GM18909 (cell line): ENCODE measurements at regions not wholly inside any gene's neighbourhood (a gene's known extent, or its start where the extent isn't known, plus 50 kb on each side); places are given as distances from the start of the nearest gene placed in this dataset.
"Not testable (repeated sequence)": the region's sequence is repeated elsewhere in the genome, so short reads cannot be mapped to it uniquely, and the experiment has no call there.

Experiments used
- ATAC-seq: cut with Tn5 transposase; IDR thresholded peaks from one replicate; pipeline ENCODE4 v1.9.1; 2021; ENCODE audit warnings: mild to moderate bottlenecking; ENCODE audit not compliant: unreplicated experiment, poor library complexity

- ATAC-seq = no peak
Observed at GRCh38 chr6:6474170-6474920, 114.2 kb upstream of the LY86 start.

DNA sequence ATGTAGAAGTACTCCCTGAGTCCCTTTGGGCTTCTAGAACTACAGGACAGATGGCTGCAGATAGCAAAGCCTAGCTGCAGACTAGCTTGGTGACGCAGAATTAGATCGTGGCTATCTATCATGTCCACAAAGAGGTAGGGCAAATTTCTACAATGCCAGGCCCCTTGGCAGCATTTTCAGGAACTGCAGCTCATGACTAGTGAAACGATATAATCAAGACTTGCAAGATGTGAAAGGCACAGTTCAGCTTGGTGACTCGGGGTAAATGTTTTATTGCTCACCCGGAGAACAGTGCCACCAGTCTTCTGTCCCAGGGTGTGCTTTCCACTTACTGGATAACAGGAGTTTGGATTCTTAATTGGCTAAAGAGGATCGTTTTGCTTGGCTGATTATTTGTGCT, 108.7 kb upstream of the LY86 start:
- no peak for ATAC-seq

- ATAC-seq = no peak
Observed at GRCh38 chr6:6482256-6482655, 106.3 kb upstream of the LY86 start.

- ATAC-seq = no peak
Observed at GRCh38 chr6:6483168-6483567, 105.4 kb upstream of the LY86 start.

DNA sequence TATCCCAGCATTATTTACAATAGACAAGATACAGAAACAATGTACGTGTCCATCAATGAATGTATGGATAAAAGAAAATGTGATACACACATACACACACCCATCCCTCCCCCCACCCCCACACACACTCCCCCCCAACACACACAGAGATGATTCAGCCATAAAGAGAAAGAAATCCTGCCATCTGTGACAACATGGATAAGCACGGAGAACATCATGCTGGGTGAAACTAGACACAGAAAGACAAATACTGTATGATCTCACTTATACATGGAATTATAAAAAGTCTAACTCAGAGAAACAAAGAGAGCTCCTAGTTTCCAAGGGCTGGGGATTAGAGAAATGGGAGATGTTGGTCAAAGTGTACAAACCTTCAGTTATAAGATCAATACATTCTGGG, 104.8 kb upstream of the LY86 start:
- no peak for ATAC-seq

DNA sequence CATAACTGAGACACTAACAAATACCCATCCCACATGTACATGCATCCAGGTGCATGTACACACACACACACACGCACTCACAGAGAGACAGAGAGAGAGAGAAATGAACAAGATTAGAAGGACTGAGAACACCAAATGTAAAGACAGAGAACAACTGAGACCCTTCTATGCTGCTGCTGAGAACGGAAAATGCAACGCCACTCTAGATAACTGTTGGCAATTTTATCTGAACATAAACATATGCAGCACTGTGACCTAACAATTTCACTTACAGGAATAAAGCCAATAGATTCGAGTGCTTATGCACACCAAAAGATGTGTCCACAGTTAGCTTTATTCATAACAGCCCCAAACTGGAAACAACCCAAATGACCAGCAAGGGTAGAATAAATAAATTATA, 103.8 kb upstream of the LY86 start:
- no peak for ATAC-seq

GRCh38 chr6:6486595-6486994, 101.9 kb upstream of the LY86 start:
- no peak for ATAC-seq

GRCh38 chr6:6491761-6492160, 96.8 kb upstream of the LY86 start:
- no peak for ATAC-seq

DNA sequence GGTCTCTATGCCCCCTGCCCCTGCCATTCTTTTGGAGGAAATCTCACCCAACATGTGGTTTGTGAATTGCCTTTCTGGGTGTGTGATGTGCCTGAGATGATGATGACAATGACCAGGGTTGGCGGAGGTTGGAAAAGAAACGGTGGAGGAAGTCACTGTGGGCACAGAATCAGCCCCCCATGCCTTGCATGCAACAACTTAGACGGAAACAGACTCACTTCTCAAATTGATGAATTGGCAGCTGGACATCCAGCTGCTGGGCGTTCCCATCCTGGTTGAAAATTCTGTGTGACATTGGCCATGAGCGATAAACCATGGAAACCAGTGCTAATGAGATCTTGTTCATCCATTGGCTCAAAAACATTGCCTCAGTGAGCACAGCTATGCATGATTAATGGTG, 95.8 kb upstream of the LY86 start:
- ATAC-seq = no peak

DNA sequence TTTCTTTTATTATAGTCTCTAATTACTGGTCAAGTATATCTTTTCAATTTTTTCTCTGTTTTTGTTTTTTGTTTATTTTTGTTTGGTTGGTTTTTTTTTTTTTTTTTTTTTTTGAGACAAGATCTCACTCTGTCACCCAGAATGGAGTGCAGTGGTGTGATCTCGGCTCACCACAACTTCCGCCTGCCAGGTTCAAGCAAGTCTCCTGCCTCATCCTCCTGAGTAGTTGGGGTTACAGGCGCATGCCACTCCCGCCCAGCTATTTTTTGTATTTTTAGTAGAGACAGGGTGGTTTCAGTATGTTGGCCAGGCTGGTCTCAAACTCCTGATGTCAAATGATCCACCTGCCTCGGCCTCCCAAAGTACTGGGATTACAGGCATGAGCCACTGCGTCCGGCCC, 94.4 kb upstream of the LY86 start:
- not testable (repeated sequence) for ATAC-seq

GRCh38 chr6:6494677-6495076, 93.8 kb upstream of the LY86 start:
- no peak for ATAC-seq

- ATAC-seq = no peak
Observed at GRCh38 chr6:6495851-6496250, 92.7 kb upstream of the LY86 start.

DNA sequence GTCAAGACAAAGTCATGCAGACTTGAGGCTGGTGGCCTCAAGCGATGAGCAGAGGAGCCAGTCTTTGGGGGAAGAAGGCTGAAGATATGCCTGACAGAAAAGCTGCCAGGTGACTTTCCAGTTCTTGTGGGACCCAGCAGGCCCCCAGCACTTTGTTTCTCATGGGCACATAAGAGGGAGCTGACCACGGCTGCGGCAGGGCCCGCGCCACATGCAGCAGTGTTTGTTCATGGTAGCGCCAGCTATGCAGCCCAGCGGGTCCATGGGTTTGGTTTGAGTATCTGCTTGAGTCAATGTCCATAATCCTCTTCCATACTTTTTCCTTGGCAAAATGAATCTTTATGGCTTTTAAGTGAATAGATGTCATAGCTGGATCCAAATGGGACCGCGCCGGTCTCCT, 91.0 kb upstream of the LY86 start:
- no peak for ATAC-seq

- no peak for ATAC-seq
Observed at GRCh38 chr6:6497976-6498375, 90.5 kb upstream of the LY86 start.

GRCh38 chr6:6503191-6503590, 85.3 kb upstream of the LY86 start:
- no peak for ATAC-seq

DNA sequence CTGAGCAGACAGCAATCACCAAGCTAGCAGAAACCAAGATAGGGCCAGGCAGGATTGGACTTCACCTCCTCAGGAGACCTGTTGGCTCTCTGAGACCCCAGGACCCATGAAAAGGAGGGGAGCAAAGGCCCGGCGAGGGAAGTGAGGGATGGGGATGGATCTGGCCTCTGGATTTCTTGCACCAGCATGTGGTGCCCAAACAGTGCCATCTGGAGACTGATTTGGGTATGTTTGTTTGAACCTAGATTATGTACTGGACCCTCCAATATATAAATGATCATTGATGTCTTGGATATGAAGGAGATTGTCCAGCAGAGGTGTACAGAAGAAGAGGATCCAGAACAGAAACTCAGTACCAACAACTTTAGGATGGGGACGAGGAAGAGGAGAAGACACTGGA, 83.4 kb upstream of the LY86 start:
- ATAC-seq = no peak

DNA sequence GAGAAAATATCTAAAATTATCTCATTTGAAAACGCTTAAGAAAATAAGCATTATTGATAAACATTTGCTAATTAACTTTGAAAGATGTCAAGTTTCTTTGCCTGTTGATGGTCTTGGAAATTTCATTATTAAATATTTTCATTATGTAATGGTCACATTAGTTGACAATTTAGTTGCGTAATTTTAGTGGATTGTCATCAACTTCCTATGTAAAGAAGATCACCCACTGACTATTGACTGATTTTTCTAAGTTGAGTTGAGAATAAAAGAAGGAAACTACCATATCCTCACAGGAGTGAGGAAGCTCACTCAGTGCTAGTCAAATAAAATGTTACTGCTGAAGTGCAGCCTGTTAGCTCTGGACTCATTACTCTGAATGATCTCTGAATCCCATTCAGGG, 79.9 kb upstream of the LY86 start:
- ATAC-seq = no peak

DNA sequence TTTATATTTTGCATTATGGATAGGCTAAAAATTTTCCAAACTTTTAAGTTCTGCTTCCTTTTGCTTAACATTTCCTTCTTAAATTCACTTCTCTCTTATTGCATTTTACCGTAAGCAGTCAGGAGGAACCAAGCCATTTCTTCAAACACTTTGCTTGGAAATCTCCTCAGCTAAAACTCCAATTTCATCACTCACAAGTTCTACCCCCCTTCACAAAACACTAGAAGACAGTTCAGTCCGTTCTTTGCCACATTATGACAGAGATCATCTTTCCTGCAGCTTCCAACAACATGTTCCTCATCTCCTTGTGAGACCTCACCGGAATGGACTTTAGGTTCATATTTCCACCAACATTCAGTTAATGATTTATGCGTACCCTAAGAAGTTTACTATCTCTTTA, 79.2 kb upstream of the LY86 start:
- ATAC-seq = no peak

GRCh38 chr6:6512711-6513110, 75.8 kb upstream of the LY86 start:
- ATAC-seq = no peak

- ATAC-seq = peak; percentile 62
Observed at GRCh38 chr6:6515691-6516607, 72.6 kb upstream of the LY86 start.

DNA sequence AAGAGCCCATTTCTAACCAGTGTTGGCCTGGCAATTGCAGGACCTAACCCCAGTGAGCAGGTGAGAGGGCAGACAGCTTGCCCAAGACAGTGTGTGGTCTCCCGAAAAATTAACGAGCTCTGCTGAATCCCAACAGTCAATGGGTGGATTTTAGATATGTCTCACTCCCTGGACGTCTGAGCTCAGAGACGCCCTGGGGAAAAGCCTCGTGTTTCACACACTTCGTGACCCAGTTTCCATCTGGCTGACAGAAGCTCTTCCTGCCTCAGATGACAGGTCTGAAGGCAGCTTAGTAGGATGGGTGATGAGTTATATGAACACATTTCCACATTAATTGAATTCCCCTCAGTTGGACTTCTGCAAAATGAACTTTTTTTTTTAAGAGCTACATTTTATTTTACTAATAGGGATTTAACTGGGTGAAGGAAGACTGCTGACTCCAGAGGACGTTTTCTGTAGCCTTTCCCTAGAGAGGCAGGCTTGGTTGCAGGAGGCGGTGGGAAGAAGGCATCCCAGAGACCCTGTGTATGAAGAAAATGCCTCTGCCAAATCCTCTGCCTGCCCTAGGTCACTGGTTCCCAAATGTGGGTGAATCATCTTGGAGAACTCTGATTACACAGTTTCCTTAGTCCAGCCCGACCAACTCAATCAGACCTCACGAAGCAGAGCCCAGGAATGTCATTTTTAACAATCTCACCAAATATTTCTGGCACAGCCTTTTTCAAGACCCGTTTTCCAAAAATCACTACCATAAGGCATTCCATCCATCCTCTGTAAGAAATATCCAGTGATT, 71.7 kb upstream of the LY86 start:
- ATAC-seq = no peak
